SK-N-SH (cell line): ENCODE measurements at regions not wholly inside any gene's neighbourhood (a gene's known extent, or its start where the extent isn't known, plus 50 kb on each side); places are given as distances from the start of the nearest gene placed in this dataset.

Source experiments
- POLR2AphosphoS5 ChIP-seq: IDR thresholded peaks from 2 replicates; pipeline ENCODE4 v1.6.1; 2012; ENCODE audit warnings: low read depth, low read length
- TAF1 ChIP-seq: IDR thresholded peaks from 2 replicates; pipeline ENCODE4 v1.6.1; 2012; ENCODE audit warnings: low read depth, mild to moderate bottlenecking, low read length, moderate library complexity, borderline replicate concordance
- TF ChIP-seq, protein P1 (sequence below): IDR thresholded peaks from 2 replicates; pipeline ENCODE4 v1.6.1; 2012; ENCODE audit warnings: mild to moderate bottlenecking, low read depth, low read length, moderate library complexity
- TF ChIP-seq, protein P2 (sequence below): IDR thresholded peaks from 2 replicates; pipeline ENCODE4 v1.4.0; 2012; ENCODE audit warnings: low read depth
- TF ChIP-seq, protein P3 (sequence below): fragments of 200-600 bp; sonication (generic); IDR thresholded peaks from 2 replicates; pipeline ENCODE4 v1.6.1; 2017; ENCODE audit warnings: antibody characterized with exemption, mild to moderate bottlenecking, moderate library complexity

DNA sequence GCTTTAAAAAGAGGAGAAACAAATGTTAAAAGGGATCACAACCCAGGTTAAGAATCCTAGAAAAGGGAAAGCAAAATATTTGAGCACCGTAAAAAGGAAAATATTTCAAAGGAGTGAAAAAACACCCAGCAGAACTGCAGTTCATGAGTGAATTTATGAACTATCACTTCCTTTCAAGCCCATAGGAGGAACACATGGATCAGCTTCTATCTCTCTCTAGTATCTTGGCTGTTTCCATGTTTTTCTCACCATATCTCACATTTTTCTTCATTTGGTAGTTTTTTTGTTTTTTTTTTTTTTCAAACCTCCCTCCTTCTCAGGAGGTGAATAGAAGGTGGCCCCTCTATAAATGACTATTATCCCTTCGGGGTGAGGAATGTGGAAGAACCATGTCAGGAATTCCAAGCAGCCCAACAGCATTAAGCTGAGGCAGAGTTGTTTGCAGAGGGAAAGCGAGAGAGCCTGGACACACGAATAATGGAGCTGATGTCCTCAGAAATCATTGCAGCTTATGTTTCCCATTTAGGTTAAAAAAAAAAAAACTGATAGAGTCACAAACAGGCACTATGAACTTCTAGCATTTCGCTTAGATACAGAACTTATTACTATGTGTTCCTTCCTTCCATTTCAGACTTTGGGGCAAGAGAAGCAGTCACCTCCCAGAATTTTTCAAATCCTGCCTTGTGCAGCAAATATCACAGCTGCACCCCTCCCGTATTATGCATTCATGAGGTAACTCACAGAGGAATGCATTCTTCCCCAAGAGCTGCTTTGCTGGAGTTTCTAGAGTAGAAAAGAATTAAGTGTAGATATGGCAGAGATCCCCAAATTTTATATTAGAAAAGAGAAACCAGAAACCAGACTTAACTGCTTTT is 315.6 kb downstream of the IRS1 start:
- TF ChIP-seq POLR2AphosphoS5 = no peak
- TF ChIP-seq, protein P1, sequence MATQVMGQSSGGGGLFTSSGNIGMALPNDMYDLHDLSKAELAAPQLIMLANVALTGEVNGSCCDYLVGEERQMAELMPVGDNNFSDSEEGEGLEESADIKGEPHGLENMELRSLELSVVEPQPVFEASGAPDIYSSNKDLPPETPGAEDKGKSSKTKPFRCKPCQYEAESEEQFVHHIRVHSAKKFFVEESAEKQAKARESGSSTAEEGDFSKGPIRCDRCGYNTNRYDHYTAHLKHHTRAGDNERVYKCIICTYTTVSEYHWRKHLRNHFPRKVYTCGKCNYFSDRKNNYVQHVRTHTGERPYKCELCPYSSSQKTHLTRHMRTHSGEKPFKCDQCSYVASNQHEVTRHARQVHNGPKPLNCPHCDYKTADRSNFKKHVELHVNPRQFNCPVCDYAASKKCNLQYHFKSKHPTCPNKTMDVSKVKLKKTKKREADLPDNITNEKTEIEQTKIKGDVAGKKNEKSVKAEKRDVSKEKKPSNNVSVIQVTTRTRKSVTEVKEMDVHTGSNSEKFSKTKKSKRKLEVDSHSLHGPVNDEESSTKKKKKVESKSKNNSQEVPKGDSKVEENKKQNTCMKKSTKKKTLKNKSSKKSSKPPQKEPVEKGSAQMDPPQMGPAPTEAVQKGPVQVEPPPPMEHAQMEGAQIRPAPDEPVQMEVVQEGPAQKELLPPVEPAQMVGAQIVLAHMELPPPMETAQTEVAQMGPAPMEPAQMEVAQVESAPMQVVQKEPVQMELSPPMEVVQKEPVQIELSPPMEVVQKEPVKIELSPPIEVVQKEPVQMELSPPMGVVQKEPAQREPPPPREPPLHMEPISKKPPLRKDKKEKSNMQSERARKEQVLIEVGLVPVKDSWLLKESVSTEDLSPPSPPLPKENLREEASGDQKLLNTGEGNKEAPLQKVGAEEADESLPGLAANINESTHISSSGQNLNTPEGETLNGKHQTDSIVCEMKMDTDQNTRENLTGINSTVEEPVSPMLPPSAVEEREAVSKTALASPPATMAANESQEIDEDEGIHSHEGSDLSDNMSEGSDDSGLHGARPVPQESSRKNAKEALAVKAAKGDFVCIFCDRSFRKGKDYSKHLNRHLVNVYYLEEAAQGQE = no peak
- TF ChIP-seq, protein P2, sequence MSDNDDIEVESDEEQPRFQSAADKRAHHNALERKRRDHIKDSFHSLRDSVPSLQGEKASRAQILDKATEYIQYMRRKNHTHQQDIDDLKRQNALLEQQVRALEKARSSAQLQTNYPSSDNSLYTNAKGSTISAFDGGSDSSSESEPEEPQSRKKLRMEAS = no peak
- TF ChIP-seq TAF1 = no peak
- TF ChIP-seq, protein P3, sequence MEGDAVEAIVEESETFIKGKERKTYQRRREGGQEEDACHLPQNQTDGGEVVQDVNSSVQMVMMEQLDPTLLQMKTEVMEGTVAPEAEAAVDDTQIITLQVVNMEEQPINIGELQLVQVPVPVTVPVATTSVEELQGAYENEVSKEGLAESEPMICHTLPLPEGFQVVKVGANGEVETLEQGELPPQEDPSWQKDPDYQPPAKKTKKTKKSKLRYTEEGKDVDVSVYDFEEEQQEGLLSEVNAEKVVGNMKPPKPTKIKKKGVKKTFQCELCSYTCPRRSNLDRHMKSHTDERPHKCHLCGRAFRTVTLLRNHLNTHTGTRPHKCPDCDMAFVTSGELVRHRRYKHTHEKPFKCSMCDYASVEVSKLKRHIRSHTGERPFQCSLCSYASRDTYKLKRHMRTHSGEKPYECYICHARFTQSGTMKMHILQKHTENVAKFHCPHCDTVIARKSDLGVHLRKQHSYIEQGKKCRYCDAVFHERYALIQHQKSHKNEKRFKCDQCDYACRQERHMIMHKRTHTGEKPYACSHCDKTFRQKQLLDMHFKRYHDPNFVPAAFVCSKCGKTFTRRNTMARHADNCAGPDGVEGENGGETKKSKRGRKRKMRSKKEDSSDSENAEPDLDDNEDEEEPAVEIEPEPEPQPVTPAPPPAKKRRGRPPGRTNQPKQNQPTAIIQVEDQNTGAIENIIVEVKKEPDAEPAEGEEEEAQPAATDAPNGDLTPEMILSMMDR = no peak
